Keratinocyte (primary cell): ENCODE measurements at regions not wholly inside any gene's neighbourhood (a gene's known extent, or its start where the extent isn't known, plus 50 kb on each side); places are given as distances from the start of the nearest gene placed in this dataset.

ENCODE experiments used
- DNase-seq: peaks from one replicate; pipeline ENCODE4 v3.0.0-alpha.2; 2011; ENCODE audit warnings: low read depth, missing footprints, low spot score
- FAIRE-seq: peaks from 2 replicates; lab custom pipeline; 2011; peaks lifted over from hg19 to GRCh38; lab: Jason Lieb, UNC
- H2AFZ ChIP-seq: 2 replicates; pipeline ENCODE4 v1.6.0; 2012; ENCODE audit warnings: low read length, control low read depth, inconsistent platforms; ENCODE audit not compliant: control insufficient read depth
- H3K27ac ChIP-seq: 2 replicates; pipeline ENCODE4 v1.5.1; 2011; ENCODE audit warnings: low read length; ENCODE audit not compliant: control insufficient read depth, insufficient read depth
- H3K27me3 ChIP-seq: 3 replicates; pipeline ENCODE4 v1.6.0; 2011; ENCODE audit warnings: low read length; ENCODE audit not compliant: control insufficient read depth, insufficient read depth; ENCODE audit errors: extremely low read depth
- H3K36me3 ChIP-seq, 2 experiments: 2 replicates in 1 of 2; 3 replicates in 1 of 2; pipeline ENCODE4 v1.5.1; 2011; ENCODE audit warnings: low read length in 2 of 2, mild to moderate bottlenecking in 1 of 2; ENCODE audit not compliant: control insufficient read depth in 2 of 2, insufficient read depth in 2 of 2; ENCODE audit errors: extremely low read depth in 1 of 2
- H3K4me1 ChIP-seq: 3 replicates; pipeline ENCODE4 v1.5.1; 2011; ENCODE audit warnings: low read length; ENCODE audit not compliant: control insufficient read depth, insufficient read depth; ENCODE audit errors: extremely low read depth
- H3K4me2 ChIP-seq: 3 replicates; pipeline ENCODE4 v1.6.0; 2011; ENCODE audit warnings: low read depth, low read length; ENCODE audit not compliant: control insufficient read depth, insufficient read depth; ENCODE audit errors: extremely low read depth
- H3K4me3 ChIP-seq, 3 experiments: fragments of 200-600 bp in 1 of 3; sonication (generic) in 1 of 3; 2 replicates in 2 of 3; 3 replicates in 1 of 3; pipeline ENCODE4 v1.5.1; 2011 to 2016; ENCODE audit warnings: low read length in 3 of 3, mild to moderate bottlenecking in 3 of 3, control low read depth in 2 of 3, inconsistent platforms in 1 of 3, low read depth in 1 of 3, mixed read lengths in 1 of 3, mixed run types in 1 of 3, moderate library complexity in 1 of 3; ENCODE audit not compliant: control insufficient read depth in 2 of 3, insufficient read depth in 2 of 3; ENCODE audit errors: extremely low read depth in 1 of 3
- H3K79me2 ChIP-seq: 2 replicates; pipeline ENCODE4 v1.6.0; 2012; ENCODE audit warnings: low read length; ENCODE audit not compliant: control insufficient read depth, insufficient read depth
- H3K9ac ChIP-seq: 3 replicates; pipeline ENCODE4 v1.6.0; 2011; ENCODE audit warnings: low read length; ENCODE audit not compliant: control insufficient read depth, insufficient read depth; ENCODE audit errors: extremely low read depth
- H3K9me1 ChIP-seq: 3 replicates; pipeline ENCODE4 v1.6.0; 2011; ENCODE audit warnings: low read length; ENCODE audit not compliant: control insufficient read depth, insufficient read depth; ENCODE audit errors: extremely low read depth
- H3K9me3 ChIP-seq: 2 replicates; pipeline ENCODE4 v1.5.1; 2012; ENCODE audit warnings: low read depth, low read length; ENCODE audit not compliant: control insufficient read depth
- H4K20me1 ChIP-seq: 3 replicates; pipeline ENCODE4 v1.6.0; 2011; ENCODE audit warnings: low read length; ENCODE audit not compliant: control insufficient read depth, insufficient read depth; ENCODE audit errors: extremely low read depth
- CTCF ChIP-seq, 3 experiments: IDR thresholded peaks in 1 of 3; conservative IDR thresholded peaks in 1 of 3; optimal IDR thresholded peaks in 1 of 3; 2 replicates in 2 of 3; 3 replicates in 1 of 3; pipeline versions ENCODE3 to v1.5.1; 2011; ENCODE audit warnings: low read length in 3 of 3, mild to moderate bottlenecking in 3 of 3, moderate library complexity in 2 of 3, control low read depth in 1 of 3, inconsistent platforms in 1 of 3; ENCODE audit not compliant: insufficient read depth in 2 of 3; ENCODE audit errors: extremely low read depth in 1 of 3
- EZH2 ChIP-seq: IDR thresholded peaks from one replicate; pipeline ENCODE4 v1.6.1; 2012; ENCODE audit warnings: inconsistent platforms, mild to moderate bottlenecking, low read length, moderate library complexity
- dilution Hi-C: fragments of 300-500 bp; cut with MboI; formaldehyde crosslinking; loops from one replicate; pipeline ENCODE4 v1.7.0; 2020; ENCODE audit warnings: low sequenced_read_pairs; ENCODE audit not compliant: extremely low pct_ligation_motif_present

GRCh38 chr2:121019756-121020155 lies 265.2 kb downstream of the TFCP2L1 start:
- dilution Hi-C loops, result no loop called here
- Histone ChIP-seq H3K9ac (no peak overlapping the region), H3K27ac (no peak overlapping the region), H3K9me1 (no peaks in the 10 kb centered on the region), H3K4me3 (no peak overlapping the region), H3K36me3 (no peaks in the 10 kb centered on the region), H3K4me1 (no peaks in the 10 kb centered on the region), H3K9me3 (no peaks in the 10 kb centered on the region), H3K4me2 (no peak overlapping the region), H2AFZ (no peak overlapping the region), H3K27me3 (peaks cover 18% of the 10 kb centered on the region), H4K20me1 (no peaks in the 10 kb centered on the region), H3K79me2 (no peaks in the 10 kb centered on the region)
- no peak for DNase-seq
- TF ChIP-seq CTCF (optimal IDR thresholded peaks at IDR 0.05 in 1 of 3, IDR thresholded peaks at IDR 0.05 in 1 of 3, conservative IDR thresholded peaks at IDR 0.05 in 1 of 3; ENCODE audit: extremely low read depth in 1 of 3, insufficient read depth in 2 of 3, low read length in 3 of 3) (no peak), EZH2 (no peak)
- FAIRE-seq, result no peak

- no peak overlapping the region for H3K27ac ChIP-seq
- H3K4me1 ChIP-seq, result no peaks in the 10 kb centered on the region
- H3K36me3 ChIP-seq, result no peaks in the 10 kb centered on the region
- no peak for DNase-seq
- no peak overlapping the region for H3K4me3 ChIP-seq
- H4K20me1 ChIP-seq, result no peaks in the 10 kb centered on the region
- no peaks in the 10 kb centered on the region for H3K9me3 ChIP-seq
- TF ChIP-seq CTCF (optimal IDR thresholded peaks at IDR 0.05 in 1 of 3, IDR thresholded peaks at IDR 0.05 in 1 of 3, conservative IDR thresholded peaks at IDR 0.05 in 1 of 3; ENCODE audit: extremely low read depth in 1 of 3, insufficient read depth in 2 of 3, low read length in 3 of 3) (no peak), EZH2 (no peak)
- H3K79me2 ChIP-seq, result no peaks in the 10 kb centered on the region
- H3K27me3 ChIP-seq, result peaks cover 11% of the 10 kb centered on the region
- no peak overlapping the region for H3K4me2 ChIP-seq
- no peak overlapping the region for H3K9ac ChIP-seq
- no peak overlapping the region for H2AFZ ChIP-seq
- H3K9me1 ChIP-seq, result no peaks in the 10 kb centered on the region
- FAIRE-seq, result no peak
- dilution Hi-C loops, result no loop called here
Measured at GRCh38 chr2:121021685-121022084, 263.3 kb downstream of the TFCP2L1 start.
